ENCODE measurements at regions not wholly inside any gene's neighbourhood (a gene's known extent, or its start where the extent isn't known, plus 50 kb on each side); places are given as distances from the start of the nearest gene placed in this dataset.

- Histone ChIP-seq H3K36me3 (ENCODE audit: insufficient read depth, insufficient read length, low read length) (no peaks in the 10 kb centered on the region), H3K27me3 (ENCODE audit: insufficient read depth, insufficient read length) (no peaks in the 10 kb centered on the region), H3K4me1 (ENCODE audit: insufficient read depth, insufficient read length) (no peaks in the 10 kb centered on the region), H3K9me3 (ENCODE audit: insufficient read depth, low read length) (no peaks in the 10 kb centered on the region; the same call in 1 of the 2 replicates), H3K9ac (ENCODE audit: insufficient read length, low read depth) (no peak overlapping the region), H3K4me3 (ENCODE audit: insufficient read length, low read depth) (no peak overlapping the region)
- TF ChIP-seq SUZ12 (IDR thresholded peaks at IDR 0.05; ENCODE audit: extremely low read depth, insufficient read depth, insufficient read length): no peak
- TF ChIP-seq ZNF274 (IDR thresholded peaks at IDR 0.05; ENCODE audit: low read depth, low read length): no peak
- no peak for TF ChIP-seq YY1 (IDR thresholded peaks at IDR 0.05; ENCODE audit: insufficient read depth, insufficient read length)
- no peak for DNase-seq (ENCODE audit: low read depth, low spot score)
Measured at GRCh38 chr4:54819034-54819433, 161.3 kb downstream of the KIT start.

GRCh38 chr4:54818481-54818880 is 160.7 kb downstream of the KIT start:
- no peaks in the 10 kb centered on the region for H3K36me3 ChIP-seq (ENCODE audit: insufficient read depth, insufficient read length, low read length)
- H3K27me3 ChIP-seq (ENCODE audit: insufficient read depth, insufficient read length): no peaks in the 10 kb centered on the region
- H3K9me3 ChIP-seq (ENCODE audit: insufficient read depth, low read length): no peaks in the 10 kb centered on the region; the same call in 1 of the 2 replicates
- no peak overlapping the region for H3K9ac ChIP-seq (ENCODE audit: insufficient read length, low read depth)
- TF ChIP-seq SUZ12 (IDR thresholded peaks at IDR 0.05; ENCODE audit: extremely low read depth, insufficient read depth, insufficient read length): no peak
- TF ChIP-seq YY1 (IDR thresholded peaks at IDR 0.05; ENCODE audit: insufficient read depth, insufficient read length): no peak
- no peak for TF ChIP-seq ZNF274 (IDR thresholded peaks at IDR 0.05; ENCODE audit: low read depth, low read length)
- no peak for DNase-seq (ENCODE audit: low read depth, low spot score)
- no peak overlapping the region for H3K4me3 ChIP-seq (ENCODE audit: insufficient read length, low read depth)
- no peaks in the 10 kb centered on the region for H3K4me1 ChIP-seq (ENCODE audit: insufficient read depth, insufficient read length)

- no peaks in the 10 kb centered on the region for H3K27me3 ChIP-seq (ENCODE audit: insufficient read depth, insufficient read length)
- no peaks in the 10 kb centered on the region for H3K36me3 ChIP-seq (ENCODE audit: insufficient read depth, insufficient read length, low read length)
- no peak overlapping the region for H3K4me3 ChIP-seq (ENCODE audit: insufficient read length, low read depth)
- no peak overlapping the region for H3K9ac ChIP-seq (ENCODE audit: insufficient read length, low read depth)
- H3K9me3 ChIP-seq (ENCODE audit: insufficient read depth, low read length): no peaks in the 10 kb centered on the region; the same call in 1 of the 2 replicates
- no peaks in the 10 kb centered on the region for H3K4me1 ChIP-seq (ENCODE audit: insufficient read depth, insufficient read length)
- TF ChIP-seq SUZ12 (IDR thresholded peaks at IDR 0.05; ENCODE audit: extremely low read depth, insufficient read depth, insufficient read length) (no peak), YY1 (IDR thresholded peaks at IDR 0.05; ENCODE audit: insufficient read depth, insufficient read length) (no peak), ZNF274 (IDR thresholded peaks at IDR 0.05; ENCODE audit: low read depth, low read length) (no peak)
- no peak for DNase-seq (ENCODE audit: low read depth, low spot score)
Measured at GRCh38 chr4:54813674-54814073, 155.9 kb downstream of the KIT start.

- Histone ChIP-seq H3K36me3 (ENCODE audit: insufficient read depth, insufficient read length, low read length) (no peaks in the 10 kb centered on the region), H3K4me1 (ENCODE audit: insufficient read depth, insufficient read length) (no peaks in the 10 kb centered on the region), H3K9me3 (ENCODE audit: insufficient read depth, low read length) (peaks cover 12% of the 10 kb centered on the region; the same call in 1 of the 2 replicates), H3K27me3 (ENCODE audit: insufficient read depth, insufficient read length) (no peaks in the 10 kb centered on the region), H3K4me3 (ENCODE audit: insufficient read length, low read depth) (no peak overlapping the region), H3K9ac (ENCODE audit: insufficient read length, low read depth) (no peak overlapping the region)
- TF ChIP-seq SUZ12 (IDR thresholded peaks at IDR 0.05; ENCODE audit: extremely low read depth, insufficient read depth, insufficient read length) (no peak), YY1 (IDR thresholded peaks at IDR 0.05; ENCODE audit: insufficient read depth, insufficient read length) (no peak), ZNF274 (IDR thresholded peaks at IDR 0.05; ENCODE audit: low read depth, low read length) (no peak)
- DNase-seq (ENCODE audit: low read depth, low spot score): no peak
Measured at GRCh38 chr4:54806351-54806750, 148.6 kb downstream of the KIT start.

GRCh38 chr4:54802336-54802735 is 144.6 kb downstream of the KIT start:
- Histone ChIP-seq H3K27me3 (ENCODE audit: insufficient read depth, insufficient read length) (no peaks in the 10 kb centered on the region), H3K4me1 (ENCODE audit: insufficient read depth, insufficient read length) (no peaks in the 10 kb centered on the region), H3K9me3 (ENCODE audit: insufficient read depth, low read length) (peaks cover 9% of the 10 kb centered on the region; the same call in 1 of the 2 replicates), H3K4me3 (ENCODE audit: insufficient read length, low read depth) (no peak overlapping the region), H3K36me3 (ENCODE audit: insufficient read depth, insufficient read length, low read length) (no peaks in the 10 kb centered on the region), H3K9ac (ENCODE audit: insufficient read length, low read depth) (no peak overlapping the region)
- TF ChIP-seq SUZ12 (IDR thresholded peaks at IDR 0.05; ENCODE audit: extremely low read depth, insufficient read depth, insufficient read length): no peak
- no peak for TF ChIP-seq ZNF274 (IDR thresholded peaks at IDR 0.05; ENCODE audit: low read depth, low read length)
- TF ChIP-seq YY1 (IDR thresholded peaks at IDR 0.05; ENCODE audit: insufficient read depth, insufficient read length): no peak
- no peak for DNase-seq (ENCODE audit: low read depth, low spot score)

- no peaks in the 10 kb centered on the region for H3K27me3 ChIP-seq (ENCODE audit: insufficient read depth, insufficient read length)
Measured at GRCh38 chr4:54800831-54801530, 143.2 kb downstream of the KIT start.

GRCh38 chr4:54794579-54794978 is 136.8 kb downstream of the KIT start:
- no peaks in the 10 kb centered on the region for H3K36me3 ChIP-seq (ENCODE audit: insufficient read depth, insufficient read length, low read length)
- H3K27me3 ChIP-seq (ENCODE audit: insufficient read depth, insufficient read length): no peaks in the 10 kb centered on the region
- TF ChIP-seq YY1 (IDR thresholded peaks at IDR 0.05; ENCODE audit: insufficient read depth, insufficient read length) (no peak), SUZ12 (IDR thresholded peaks at IDR 0.05; ENCODE audit: extremely low read depth, insufficient read depth, insufficient read length) (no peak), ZNF274 (IDR thresholded peaks at IDR 0.05; ENCODE audit: low read depth, low read length) (no peak)
- DNase-seq (ENCODE audit: low read depth, low spot score): no peak
- no peaks in the 10 kb centered on the region for H3K4me1 ChIP-seq (ENCODE audit: insufficient read depth, insufficient read length)
- H3K9me3 ChIP-seq (ENCODE audit: insufficient read depth, low read length): no peaks in the 10 kb centered on the region
- H3K4me3 ChIP-seq (ENCODE audit: insufficient read length, low read depth): no peak overlapping the region
- no peak overlapping the region for H3K9ac ChIP-seq (ENCODE audit: insufficient read length, low read depth)

More at GRCh38 chr4:54800831-54801530, 143.2 kb downstream of the KIT start:
- H3K9ac ChIP-seq (ENCODE audit: insufficient read length, low read depth): no peak overlapping the region
- H3K4me1 ChIP-seq (ENCODE audit: insufficient read depth, insufficient read length): no peaks in the 10 kb centered on the region
- no peaks in the 10 kb centered on the region for H3K9me3 ChIP-seq (ENCODE audit: insufficient read depth, low read length)
- H3K36me3 ChIP-seq (ENCODE audit: insufficient read depth, insufficient read length, low read length): no peaks in the 10 kb centered on the region
- no peak overlapping the region for H3K4me3 ChIP-seq (ENCODE audit: insufficient read length, low read depth)
- no peak for DNase-seq (ENCODE audit: low read depth, low spot score)
- TF ChIP-seq ZNF274 (IDR thresholded peaks at IDR 0.05; ENCODE audit: low read depth, low read length) (no peak), SUZ12 (IDR thresholded peaks at IDR 0.05; ENCODE audit: extremely low read depth, insufficient read depth, insufficient read length) (no peak), YY1 (IDR thresholded peaks at IDR 0.05; ENCODE audit: insufficient read depth, insufficient read length) (no peak)
